H9 (cell line): ENCODE measurements at regions not wholly inside any gene's neighbourhood (a gene's known extent, or its start where the extent isn't known, plus 50 kb on each side); places are given as distances from the start of the nearest gene placed in this dataset.
A peak's percentile ranks its signal among the peaks of the same experiment; 100 is the strongest.

Experiments
- DNase-seq: peaks from one replicate; pipeline ENCODE4 v3.0.0-alpha.2; 2017
- H2AFZ ChIP-seq: one replicate; pipeline ENCODE4 v1.6.1; 2013; ENCODE audit warnings: mild to moderate bottlenecking, low read length, control low read depth, moderate library complexity
- H2AK5ac ChIP-seq: 2 replicates; pipeline ENCODE4 v1.6.1; 2013; ENCODE audit warnings: low read length, control low read depth, mixed read lengths; ENCODE audit not compliant: insufficient read length
- H2BK120ac ChIP-seq: one replicate; pipeline ENCODE4 v1.6.1; 2013; ENCODE audit warnings: low read depth, mild to moderate bottlenecking, low read length, control low read depth, inconsistent platforms; ENCODE audit not compliant: poor library complexity, severe bottlenecking
- H2BK12ac ChIP-seq: 2 replicates; pipeline ENCODE4 v1.6.1; 2013; ENCODE audit warnings: low read length, control low read depth, mixed read lengths, low read depth; ENCODE audit not compliant: insufficient read length
- H2BK15ac ChIP-seq: 2 replicates; pipeline ENCODE4 v1.6.1; 2013; ENCODE audit warnings: low read depth, low read length, control low read depth
- H2BK20ac ChIP-seq: one replicate; pipeline ENCODE4 v1.6.1; 2013; ENCODE audit warnings: low read depth, mild to moderate bottlenecking, low read length, control low read depth, inconsistent platforms; ENCODE audit not compliant: poor library complexity, severe bottlenecking
- H2BK5ac ChIP-seq: 2 replicates; pipeline ENCODE4 v1.6.1; 2013; ENCODE audit warnings: low read length, control low read depth, mixed read lengths; ENCODE audit not compliant: insufficient read length
- H3K14ac ChIP-seq: 2 replicates; pipeline ENCODE4 v1.6.1; 2013; ENCODE audit warnings: low read length, control low read depth; ENCODE audit not compliant: insufficient read depth
- H3K18ac ChIP-seq: 2 replicates; pipeline ENCODE4 v1.6.1; 2013; ENCODE audit warnings: low read depth, mild to moderate bottlenecking, mixed read lengths, low read length, control low read depth; ENCODE audit not compliant: insufficient read length
- H3K23ac ChIP-seq: 2 replicates; pipeline ENCODE4 v1.6.1; 2013; ENCODE audit warnings: low read length, control low read depth, mixed read lengths, low read depth; ENCODE audit not compliant: insufficient read length
- H3K23me2 ChIP-seq: 2 replicates; pipeline ENCODE4 v1.6.1; 2013; ENCODE audit warnings: low read depth, mild to moderate bottlenecking, mixed read lengths, low read length, control low read depth; ENCODE audit not compliant: insufficient read length, poor library complexity, severe bottlenecking
- H3K27ac ChIP-seq: 2 replicates; pipeline ENCODE4 v1.5.1; 2013; ENCODE audit warnings: low read length, control low read depth, mixed read lengths, low read depth; ENCODE audit not compliant: insufficient read length
- H3K27me3 ChIP-seq: 2 replicates; pipeline ENCODE4 v1.6.1; 2013; ENCODE audit warnings: low read length, control low read depth, inconsistent platforms; ENCODE audit not compliant: insufficient read depth
- H3K4ac ChIP-seq: 2 replicates; pipeline ENCODE4 v1.6.1; 2013; ENCODE audit warnings: low read depth, mild to moderate bottlenecking, control low read depth, inconsistent platforms, low read length, moderate library complexity
- H3K4me1 ChIP-seq: 2 replicates; pipeline ENCODE4 v1.6.1; 2013; ENCODE audit warnings: low read length, control low read depth, inconsistent platforms; ENCODE audit not compliant: insufficient read depth
- H3K4me2 ChIP-seq: 2 replicates; pipeline ENCODE4 v1.6.1; 2013; ENCODE audit warnings: low read length, control low read depth, mixed read lengths; ENCODE audit not compliant: insufficient read length, insufficient read depth
- H3K56ac ChIP-seq: 2 replicates; pipeline ENCODE4 v1.6.1; 2013; ENCODE audit warnings: low read depth, mild to moderate bottlenecking, mixed read lengths, low read length, control low read depth; ENCODE audit not compliant: insufficient read length
- H3K79me1 ChIP-seq: 2 replicates; pipeline ENCODE4 v1.6.1; 2013; ENCODE audit warnings: low read depth, mild to moderate bottlenecking, moderate library complexity, low read length, control low read depth, inconsistent platforms; ENCODE audit not compliant: insufficient read depth, poor library complexity, severe bottlenecking
- H3K79me2 ChIP-seq: 2 replicates; pipeline ENCODE4 v1.6.1; 2013; ENCODE audit warnings: low read length, control low read depth, inconsistent platforms; ENCODE audit not compliant: insufficient read depth
- H3K9ac ChIP-seq: 2 replicates; pipeline ENCODE4 v1.6.1; 2013; ENCODE audit warnings: low read length, control low read depth, mixed read lengths; ENCODE audit not compliant: insufficient read length; ENCODE audit errors: extremely low read depth
- H3K9me3 ChIP-seq: one replicate; pipeline ENCODE4 v1.6.1; 2013; ENCODE audit warnings: low read depth, low read length, inconsistent platforms; ENCODE audit not compliant: control insufficient read depth
- H3T11ph ChIP-seq: one replicate; pipeline ENCODE4 v1.6.1; 2013; ENCODE audit warnings: mild to moderate bottlenecking, low read length, control low read depth, inconsistent platforms
- H4K20me1 ChIP-seq: one replicate; pipeline ENCODE4 v1.6.1; 2013; ENCODE audit not compliant: control insufficient read depth, insufficient read length, insufficient read depth
- H4K5ac ChIP-seq: 2 replicates; pipeline ENCODE4 v1.6.1; 2013; ENCODE audit warnings: low read depth, mild to moderate bottlenecking, mixed read lengths, low read length, control low read depth; ENCODE audit not compliant: insufficient read length
- H4K8ac ChIP-seq: replicated peaks from 2 replicates; pipeline ENCODE4 v1.6.1; 2013; ENCODE audit warnings: low read length, control low read depth, mixed read lengths, low read depth; ENCODE audit not compliant: insufficient read length
- H4K91ac ChIP-seq: 2 replicates; pipeline ENCODE4 v1.6.1; 2013; ENCODE audit warnings: low read depth, mild to moderate bottlenecking, moderate library complexity, mixed read lengths, low read length, control low read depth; ENCODE audit not compliant: insufficient read length
- H3K27ac Mint-ChIP-seq, 3 experiments: 2 replicates in 2 of 3; 3 replicates in 1 of 3; pipeline ENCODE4 v1.8.0; 2020 to 2021; ENCODE audit warnings: mixed read lengths in 3 of 3, mild to moderate bottlenecking in 1 of 3, moderate library complexity in 1 of 3
- H3K27me3 Mint-ChIP-seq: 2 replicates; pipeline ENCODE4 v1.8.0; 2021; ENCODE audit warnings: low read depth, mild to moderate bottlenecking, moderate library complexity, mixed read lengths
- H3K36me3 Mint-ChIP-seq, 3 experiments: 2 replicates in 2 of 3; 3 replicates in 1 of 3; pipeline ENCODE4 v1.8.0; 2020 to 2021; ENCODE audit warnings: low read depth in 3 of 3, mixed read lengths in 3 of 3; ENCODE audit not compliant: insufficient read depth in 1 of 3
- H3K4me1 Mint-ChIP-seq, 2 experiments: 2 replicates each; pipeline ENCODE4 v1.8.0; 2020; ENCODE audit warnings: mixed read lengths in 2 of 2
- H3K4me3 Mint-ChIP-seq, 2 experiments: 2 replicates in 1 of 2; 3 replicates in 1 of 2; pipeline ENCODE4 v1.8.0; 2020 to 2021; ENCODE audit warnings: mild to moderate bottlenecking in 2 of 2, mixed read lengths in 2 of 2, moderate library complexity in 1 of 2
- H3K9me3 Mint-ChIP-seq, 2 experiments: 2 replicates in 1 of 2; 3 replicates in 1 of 2; pipeline ENCODE4 v1.8.0; 2020; ENCODE audit warnings: mild to moderate bottlenecking in 2 of 2, mixed read lengths in 2 of 2, moderate library complexity in 1 of 2
- CTCF ChIP-seq: fragments of 200-600 bp; sonication (generic); conservative IDR thresholded peaks from 3 replicates; pipeline ENCODE4 v1.8.0; 2021; ENCODE audit warnings: antibody characterized with exemption, mild to moderate bottlenecking
- WGBS: extraction: QIAGEN DNeasy Blood & Tissue Kit; methylation state at CpG from one replicate; pipeline ENCODE4 v1.1.7; 2013; ENCODE audit warnings: missing lambda C conversion rate, low lambda C conversion rate, mixed read lengths; ENCODE audit not compliant: insufficient read length; ENCODE audit errors: extremely low coverage; 5-methylcytosine and 5-hydroxymethylcytosine counted together

- Histone ChIP-seq H3K18ac (no peak overlapping the region), H4K20me1 (no peaks in the 10 kb centered on the region), H3K14ac (no peak overlapping the region), H3K23ac (no peak overlapping the region), H4K91ac (no peak overlapping the region), H4K5ac (no peak overlapping the region), H3K79me2 (no peaks in the 10 kb centered on the region; the same call in 1 of the 2 replicates), H2AFZ (no peak overlapping the region), H3K27me3 (no peaks in the 10 kb centered on the region), H3K56ac (no peak overlapping the region), H3K79me1 (no peaks in the 10 kb centered on the region), H3K4me2 (no peak overlapping the region), H2BK12ac (no peak overlapping the region), H3T11ph (no peak overlapping the region), H2BK15ac (no peak overlapping the region), H3K4ac (no peak overlapping the region), H2AK5ac (no peak overlapping the region), H3K27ac (no peak overlapping the region), H2BK5ac (no peak overlapping the region), H3K23me2 (no peaks in the 10 kb centered on the region), H4K8ac (no peak overlapping the region), H3K4me1 (peaks cover 9% of the 10 kb centered on the region; the same call in 1 of the 2 replicates), H2BK20ac (no peak overlapping the region), H3K9me3 (no peaks in the 10 kb centered on the region), H2BK120ac (no peak overlapping the region), H3K9ac (no peak overlapping the region)
- Mint-ChIP-seq H3K4me1 (peaks cover 30 to 38% of the 10 kb centered on the region in 2 experiments), H3K27ac (peak overlapping the region; percentile 23 to 47 (median 37); a peak in 3 of 7 replicates), H3K36me3 (peaks cover 15 to 23% (median 20%) of the 10 kb centered on the region in 3 experiments; a peak in 6 of 7 replicates), H3K4me3 (no peak overlapping the region), H3K27me3 (no peaks in the 10 kb centered on the region), H3K9me3 (no peaks in the 10 kb centered on the region)
- TF ChIP-seq CTCF: no peak
- WGBS: no CpG with 5 or more reads among the region's 6 CpGs
- DNase-seq: no peak
Observed at GRCh38 chr2:74043345-74044329, 58.9 kb downstream of the TET3 start.
